Glomerular visceral epithelial cell (primary cell): ENCODE measurements at regions not wholly inside any gene's neighbourhood (a gene's known extent, or its start where the extent isn't known, plus 50 kb on each side); places are given as distances from the start of the nearest gene placed in this dataset.

Experiments
- DNase-seq: peaks from one replicate; pipeline ENCODE4 v3.0.0-alpha.2; 2016; ENCODE audit errors: extremely low spot score

DNA sequence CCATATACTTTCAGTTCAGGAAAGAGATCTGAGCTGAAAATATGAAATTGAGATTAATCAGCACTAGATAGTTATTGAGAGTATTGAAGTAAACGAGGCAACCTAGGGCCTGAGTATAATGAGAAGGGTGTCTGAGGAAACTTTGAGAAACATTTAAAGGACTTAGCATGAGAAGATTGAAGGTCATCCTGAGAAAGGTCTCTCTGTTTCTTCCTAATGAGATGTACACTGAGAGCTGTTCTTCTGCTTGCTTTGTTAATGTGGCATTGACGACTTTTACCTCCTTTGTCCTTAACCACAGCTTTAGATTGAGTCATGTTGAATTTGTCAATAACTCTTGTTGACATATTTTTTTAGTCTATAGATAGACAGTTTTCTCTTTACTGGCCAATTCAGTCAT lies 145.1 kb upstream of the ACTBL2 start:
- DNase-seq, result no peak

DNA sequence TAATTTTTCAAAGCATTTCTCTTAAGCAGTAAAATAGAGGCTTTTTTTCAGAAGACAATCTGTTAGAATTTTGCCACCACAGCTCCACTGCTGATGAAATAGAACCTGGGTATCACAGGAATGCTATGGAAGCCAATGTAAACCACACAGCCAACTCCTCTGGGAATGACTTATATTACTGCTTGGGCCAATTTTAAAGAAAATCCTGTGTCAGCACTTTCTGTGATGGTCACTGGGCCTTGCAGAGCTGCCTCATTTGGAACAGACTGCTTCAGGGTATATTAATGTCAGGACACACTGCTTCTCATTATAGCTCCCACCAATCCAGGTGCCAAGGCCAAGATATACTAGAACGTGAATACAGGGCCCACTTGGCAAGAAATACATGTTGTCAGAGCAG lies 144.1 kb upstream of the ACTBL2 start:
- DNase-seq, result no peak

DNA sequence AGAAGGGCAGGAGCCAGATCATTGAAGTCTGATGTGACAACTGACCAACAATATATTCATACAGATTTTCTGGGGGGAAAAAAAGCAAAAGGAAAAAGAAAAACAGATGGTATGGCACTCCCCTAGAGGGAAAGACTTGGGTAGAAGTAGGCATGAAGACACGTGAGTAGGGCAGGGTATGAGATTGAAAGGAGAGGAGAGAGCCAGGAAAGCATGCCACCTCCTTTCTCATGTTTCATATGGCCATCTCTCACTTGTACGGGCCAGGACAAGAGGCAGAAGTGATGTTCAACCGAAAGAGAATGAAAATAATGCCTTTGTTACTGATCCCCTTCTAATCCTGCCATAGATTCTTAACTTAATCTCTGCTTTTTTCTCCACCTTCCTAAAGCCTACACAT lies 139.0 kb upstream of the ACTBL2 start:
- no peak for DNase-seq

DNA sequence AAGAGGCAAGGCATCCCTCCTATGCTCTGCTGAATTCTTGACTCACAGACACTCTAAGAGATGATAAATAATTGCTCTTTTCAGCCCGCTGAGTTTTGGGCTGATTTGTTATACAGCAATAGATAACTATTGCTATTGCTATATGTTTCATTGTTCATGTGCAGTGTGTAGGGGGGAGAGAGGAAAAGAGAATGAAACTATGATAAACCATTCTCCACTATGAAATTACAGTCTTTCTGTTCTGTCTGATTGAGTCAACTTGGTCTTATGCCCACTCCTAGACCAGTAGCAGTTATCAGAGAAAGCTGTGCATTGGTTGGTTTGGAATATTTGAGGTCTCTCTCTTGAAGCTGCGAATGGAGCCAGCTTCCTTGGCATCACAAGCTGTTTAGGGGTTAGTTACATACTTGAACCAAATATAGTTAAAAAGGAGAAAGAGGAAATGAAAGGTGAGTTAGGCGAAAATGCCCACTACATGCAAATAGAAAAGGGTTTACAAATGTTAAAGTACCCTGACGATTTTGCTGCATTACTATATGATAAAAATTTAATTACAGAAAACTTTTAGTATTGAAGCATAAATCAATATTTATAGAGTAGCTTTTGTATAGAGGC lies 136.3 kb upstream of the ACTBL2 start:
- DNase-seq, result no peak

DNA sequence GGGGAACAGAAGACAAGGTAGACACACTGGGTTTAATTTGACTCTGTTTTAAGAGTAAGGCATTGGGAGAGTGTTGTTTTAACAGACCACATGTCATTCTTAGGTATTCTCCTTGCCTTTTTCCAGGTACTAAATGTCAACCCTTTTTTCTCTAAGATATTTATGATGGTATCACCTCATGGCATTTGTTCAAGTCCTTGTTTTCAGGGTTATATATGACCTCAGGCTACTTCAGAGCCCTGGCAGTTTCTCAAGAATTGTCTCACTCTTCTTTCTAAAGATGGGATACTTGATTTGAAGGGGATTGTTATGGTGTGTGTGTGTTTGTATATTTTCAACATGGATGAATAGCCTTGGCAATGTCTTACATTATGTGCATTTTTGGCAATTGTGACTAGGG lies 131.1 kb upstream of the ACTBL2 start:
- DNase-seq, result no peak

DNA sequence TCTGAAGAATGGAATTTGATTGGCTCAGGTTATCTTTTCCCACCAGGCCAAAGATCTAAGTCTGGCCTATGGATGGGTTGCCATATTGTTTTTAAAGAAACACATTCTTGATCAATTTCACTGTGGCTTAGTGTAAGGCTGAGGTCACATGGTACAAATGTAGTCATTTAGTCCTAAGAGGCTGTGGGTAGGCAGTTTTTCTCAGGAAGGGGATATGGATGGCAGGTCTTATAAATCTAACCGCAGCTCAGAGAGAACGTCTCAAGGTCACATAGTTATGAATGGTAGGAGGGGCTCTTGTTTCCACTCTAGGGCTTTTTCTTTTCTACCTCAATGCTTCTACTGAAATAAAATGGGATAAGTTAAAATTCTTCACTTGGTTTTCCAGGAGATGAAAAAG lies 128.6 kb upstream of the ACTBL2 start:
- no peak for DNase-seq

DNA sequence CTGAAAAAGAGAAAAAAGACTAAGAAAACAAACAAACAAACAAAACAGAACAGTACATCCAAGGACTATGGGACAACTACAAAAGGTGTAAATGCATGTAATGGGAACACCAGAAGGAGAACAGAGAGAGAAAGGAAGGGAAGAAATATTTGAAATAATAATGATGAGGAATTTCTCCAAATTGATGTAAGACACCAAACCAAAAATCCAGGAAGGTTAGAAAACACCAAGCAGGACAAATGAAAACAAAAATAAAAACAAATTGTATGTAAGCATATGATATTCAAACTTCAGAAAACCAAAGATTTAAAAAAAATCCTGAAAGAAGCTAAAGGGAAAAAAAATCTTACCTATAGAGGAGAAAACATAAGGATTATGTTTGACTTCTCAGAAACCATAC lies 125.9 kb upstream of the ACTBL2 start:
- no peak for DNase-seq

DNA sequence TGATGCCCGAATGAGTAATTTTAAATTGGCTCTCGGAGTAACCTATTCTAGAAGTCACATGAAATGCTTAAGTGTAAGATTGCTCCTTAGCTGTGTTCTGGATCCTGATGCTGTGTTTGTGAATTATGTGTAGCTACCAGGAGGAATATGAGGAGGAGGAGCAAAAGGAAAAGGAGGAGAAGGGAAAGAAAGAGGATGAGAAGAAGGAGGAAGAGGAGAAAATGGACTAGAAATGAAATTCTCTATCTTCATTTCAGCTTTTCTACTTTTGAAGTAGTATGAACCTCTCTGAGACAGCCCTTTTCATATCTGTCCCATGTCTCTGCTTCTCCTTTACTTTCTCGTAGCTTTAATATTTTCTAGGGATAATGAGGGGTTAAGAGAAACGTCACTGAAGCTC lies 119.4 kb upstream of the ACTBL2 start:
- DNase-seq, result no peak

DNA sequence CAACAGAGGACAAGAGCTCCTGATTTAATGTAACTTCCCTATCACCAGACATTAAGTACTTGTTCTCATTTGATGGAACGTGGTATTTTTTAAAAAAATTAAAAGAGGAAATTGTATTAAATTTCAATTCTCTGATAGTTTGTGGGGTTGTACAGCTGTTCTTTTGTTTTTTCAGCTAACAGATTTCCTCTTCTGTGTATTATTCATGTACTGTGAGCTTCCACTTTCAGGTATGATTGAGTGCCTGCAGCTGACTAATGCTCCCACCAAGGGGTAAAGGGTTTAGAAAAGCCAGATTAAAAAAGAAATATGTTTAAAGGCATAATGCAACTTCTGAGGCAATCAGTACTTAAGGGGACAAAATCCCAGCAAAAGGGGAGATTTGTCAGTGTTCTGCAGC lies 117.7 kb upstream of the ACTBL2 start:
- DNase-seq, result peak; percentile 6

DNA sequence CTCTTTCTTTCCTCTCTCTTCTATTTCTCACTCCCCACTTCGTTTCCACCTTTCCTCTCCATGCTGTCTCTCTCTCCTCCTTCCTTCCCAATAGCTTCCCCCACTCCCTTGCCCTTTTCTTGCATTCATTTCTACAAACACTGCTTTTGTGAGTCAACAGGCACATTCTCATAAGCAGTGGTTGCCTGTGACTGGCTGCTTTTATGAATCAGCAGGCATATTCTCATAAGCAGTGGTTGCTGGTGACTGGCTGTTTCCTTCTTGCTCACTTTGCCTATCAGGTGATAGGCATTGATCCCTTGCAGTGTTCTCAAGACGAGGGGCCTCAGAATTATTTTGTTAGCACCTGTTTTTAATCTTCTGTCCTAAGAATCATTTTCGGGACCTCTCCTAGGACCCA lies 116.1 kb upstream of the ACTBL2 start:
- peak; percentile 46 for DNase-seq

DNA sequence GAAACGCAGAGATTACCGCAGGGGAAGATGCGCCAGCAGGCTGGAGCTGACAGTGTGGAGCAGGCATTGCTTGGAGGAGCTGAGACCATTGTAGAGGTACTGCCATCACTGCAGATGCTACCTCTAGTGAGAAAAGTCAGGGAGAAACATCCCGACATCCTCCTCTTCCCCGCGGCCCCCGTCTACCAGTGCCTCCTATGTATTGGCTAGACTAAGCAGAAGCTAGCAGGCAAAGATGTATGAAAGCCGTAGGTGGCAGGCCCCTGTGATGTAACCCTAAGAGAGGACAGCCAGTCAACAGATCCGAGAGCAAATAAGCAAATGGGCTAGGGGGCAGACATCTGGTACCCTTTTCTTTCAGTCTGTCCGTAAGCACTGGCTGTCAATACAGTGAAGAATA lies 115.5 kb upstream of the ACTBL2 start:
- DNase-seq, result no peak

DNA sequence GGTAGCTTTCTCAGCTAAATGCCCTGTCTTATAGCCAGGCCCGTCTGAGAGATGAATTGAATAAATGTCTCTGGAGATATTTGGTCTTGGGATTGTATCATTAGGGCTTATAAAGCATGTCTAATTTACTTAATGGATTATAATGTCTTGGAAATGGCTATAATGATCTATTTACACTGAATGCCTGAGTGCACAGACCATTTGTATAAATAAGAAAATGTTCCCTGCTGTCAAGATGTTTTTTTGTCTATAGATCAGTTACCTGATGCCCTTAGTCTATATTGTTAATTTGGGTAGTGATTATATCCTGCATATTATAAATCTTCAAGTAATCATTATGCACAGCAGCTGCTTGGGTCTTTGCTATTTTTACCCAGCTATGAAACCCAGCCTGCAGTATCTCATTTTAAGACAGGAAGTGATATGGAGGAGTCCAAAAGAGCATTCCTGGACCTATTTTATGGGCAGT lies 112.9 kb upstream of the ACTBL2 start:
- no peak for DNase-seq

DNA sequence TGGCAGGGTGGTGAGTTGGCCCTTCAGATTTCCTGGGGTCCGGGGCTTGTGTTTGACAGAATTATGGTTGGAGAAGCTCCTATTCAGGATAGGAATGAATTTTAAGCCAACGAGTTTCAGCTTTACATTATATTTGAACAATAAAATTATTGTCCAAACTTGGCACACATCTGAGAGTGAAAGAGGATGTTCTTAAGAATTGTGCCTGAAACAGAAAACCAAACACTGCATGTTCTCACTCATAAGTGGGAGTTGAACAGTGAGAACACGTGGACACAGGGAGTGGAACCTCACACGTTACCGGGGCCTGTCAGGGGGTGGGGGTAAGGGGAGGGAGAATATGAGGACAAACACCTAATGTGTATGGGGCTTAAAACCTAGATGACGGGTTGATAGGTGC lies 111.8 kb upstream of the ACTBL2 start:
- DNase-seq, result no peak

DNA sequence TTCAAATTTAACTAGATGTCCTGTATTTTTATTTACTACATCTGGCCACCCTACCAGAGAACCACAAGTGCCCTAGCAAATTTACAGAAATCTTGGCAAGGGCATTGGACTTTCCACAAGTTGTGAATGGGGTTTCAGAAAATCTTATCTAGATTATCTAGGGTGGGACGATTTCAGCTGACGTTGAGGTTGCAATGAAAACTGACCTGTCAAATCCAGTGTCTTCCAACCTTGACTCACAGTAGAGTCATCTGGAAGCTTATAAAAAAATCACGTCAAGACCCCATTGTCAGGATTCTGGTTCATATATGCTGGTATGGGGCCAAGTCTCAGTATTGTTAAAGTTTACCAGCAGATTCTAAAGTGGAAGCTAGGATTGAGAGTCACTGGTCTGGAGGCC lies 109.6 kb upstream of the ACTBL2 start:
- DNase-seq, result no peak

DNA sequence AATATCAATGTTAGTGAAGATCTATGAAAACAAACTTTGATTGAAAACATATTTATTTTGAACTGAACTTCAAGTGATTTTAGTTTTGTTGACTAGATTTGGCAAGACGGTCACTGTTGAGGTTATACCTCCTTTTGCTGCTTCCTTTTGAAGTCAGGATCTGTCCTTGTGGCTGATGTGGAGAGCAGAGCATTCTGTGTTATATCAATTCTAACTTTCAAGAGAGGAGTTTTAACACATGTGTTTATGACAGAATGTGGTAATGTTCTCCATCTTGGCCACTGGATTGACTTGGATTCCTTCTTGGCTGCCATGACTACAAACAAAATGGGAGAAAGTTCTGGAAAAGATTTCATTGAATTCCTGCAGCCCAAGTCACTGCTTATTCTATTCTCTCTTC lies 104.0 kb upstream of the ACTBL2 start:
- DNase-seq, result no peak

DNA sequence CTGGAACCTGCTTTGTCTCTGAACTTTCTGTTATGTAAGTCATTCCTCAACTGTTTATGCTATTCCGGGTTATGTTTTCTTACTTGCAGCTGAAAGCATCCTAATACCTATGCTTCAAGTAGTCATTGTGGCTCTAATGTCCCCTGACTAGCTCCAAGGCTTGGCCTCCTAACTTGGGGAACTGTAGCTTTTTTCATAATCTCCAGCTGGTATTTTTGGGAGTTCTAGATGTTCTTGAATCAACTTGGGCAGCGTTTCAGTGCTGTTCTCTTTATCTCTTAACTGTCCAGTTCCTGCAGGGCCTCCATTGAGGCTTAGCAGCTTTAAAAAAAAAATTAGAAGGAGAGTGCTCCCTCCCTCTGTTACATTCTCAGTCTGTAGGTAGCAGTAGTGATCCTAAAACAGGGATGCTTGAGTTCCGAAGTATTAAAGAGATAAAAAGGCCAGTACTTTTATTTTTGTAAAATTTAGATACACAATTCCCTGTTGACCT lies 100.0 kb upstream of the ACTBL2 start:
- no peak for DNase-seq

DNA sequence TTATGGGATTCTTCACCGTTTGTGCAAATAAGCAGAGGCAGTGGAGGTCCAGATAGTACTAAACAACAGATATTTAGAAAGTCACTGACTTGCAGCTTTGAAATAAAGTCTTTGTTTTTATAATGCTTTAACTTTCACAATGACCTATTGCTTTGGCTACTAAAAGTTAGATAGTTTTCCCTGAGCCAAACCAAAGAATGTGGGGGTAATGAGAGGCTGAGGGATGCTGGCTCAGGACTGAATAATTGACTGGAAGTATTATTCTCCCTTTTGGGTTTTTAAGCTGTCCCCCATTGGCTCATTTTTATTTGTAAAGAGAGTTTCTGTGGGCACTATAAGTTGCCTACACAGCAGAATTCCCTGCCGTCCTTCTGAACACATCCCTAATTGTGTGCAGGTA lies 99.2 kb upstream of the ACTBL2 start:
- DNase-seq, result no peak

DNA sequence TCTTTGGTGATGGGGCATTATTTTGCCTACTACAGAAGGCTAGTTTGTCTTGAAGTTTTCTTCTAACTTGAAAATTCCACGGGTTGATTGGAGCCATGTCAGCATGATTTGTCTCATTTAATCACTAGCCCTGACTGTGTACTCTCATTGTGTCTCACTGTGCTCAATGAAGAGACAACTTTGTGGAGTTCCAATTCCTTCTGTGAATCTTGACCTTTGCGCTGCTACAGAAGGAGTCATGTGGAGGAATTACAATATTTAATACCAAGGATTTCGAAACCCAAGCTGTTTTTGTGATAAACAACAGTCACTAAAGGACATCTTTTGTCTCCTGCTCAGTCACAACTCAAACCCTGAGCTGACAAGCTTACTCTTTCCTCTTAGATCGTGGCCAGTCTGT lies 98.6 kb upstream of the ACTBL2 start:
- no peak for DNase-seq

DNA sequence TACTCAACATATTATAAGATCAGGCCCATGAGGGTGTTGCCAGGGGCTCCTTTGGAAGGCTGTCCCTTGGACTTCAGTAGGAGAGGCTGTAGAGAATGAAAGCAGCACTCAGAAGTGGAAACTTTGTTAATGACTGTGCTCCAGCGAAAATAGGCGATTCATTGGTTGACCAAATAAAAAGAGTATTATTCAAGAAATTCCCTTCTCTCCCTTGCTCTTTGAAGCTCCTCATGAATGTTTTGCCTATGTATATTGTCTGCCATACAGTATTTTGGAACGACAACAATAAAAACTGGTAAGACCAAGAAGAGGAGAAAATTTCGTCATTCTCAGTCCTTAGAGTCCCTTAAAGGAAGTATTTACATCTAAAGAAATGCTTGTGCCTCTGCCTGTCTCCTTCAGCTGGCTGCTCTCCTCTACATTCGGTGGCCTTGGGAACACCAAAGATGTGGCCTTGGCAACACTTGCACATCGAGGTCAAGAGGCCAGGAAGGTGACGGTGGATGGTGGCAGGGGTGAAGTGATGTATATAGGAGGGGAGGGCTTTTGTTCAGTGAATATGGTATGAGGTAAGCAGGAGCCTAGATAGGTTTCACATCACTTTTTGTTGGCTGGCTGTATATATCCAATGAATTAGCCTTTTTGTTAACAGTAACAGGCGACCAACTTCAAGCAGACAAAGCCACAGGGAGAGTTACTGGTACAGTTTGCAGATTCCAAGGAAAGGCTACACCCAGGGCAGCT lies 95.0 kb upstream of the ACTBL2 start:
- no peak for DNase-seq

DNA sequence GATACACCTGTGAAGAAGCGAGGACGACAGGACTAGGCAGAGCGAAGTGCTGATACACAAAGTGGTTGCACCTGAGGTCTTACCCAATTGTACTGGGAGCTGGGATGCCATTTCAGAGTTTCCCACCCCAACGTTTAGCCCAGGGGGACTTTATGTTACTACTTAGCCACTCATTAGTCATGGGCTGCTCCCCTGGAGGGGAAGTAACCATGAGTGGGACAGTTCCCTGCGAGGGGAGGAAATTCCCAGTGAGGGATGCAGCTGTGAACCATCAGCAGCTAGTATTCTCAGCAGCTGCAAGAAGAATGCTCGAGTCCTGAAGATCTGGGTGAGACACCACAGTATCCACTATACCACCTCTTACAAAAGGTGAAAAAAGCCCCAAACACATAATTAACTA lies 93.7 kb upstream of the ACTBL2 start:
- no peak for DNase-seq

DNA sequence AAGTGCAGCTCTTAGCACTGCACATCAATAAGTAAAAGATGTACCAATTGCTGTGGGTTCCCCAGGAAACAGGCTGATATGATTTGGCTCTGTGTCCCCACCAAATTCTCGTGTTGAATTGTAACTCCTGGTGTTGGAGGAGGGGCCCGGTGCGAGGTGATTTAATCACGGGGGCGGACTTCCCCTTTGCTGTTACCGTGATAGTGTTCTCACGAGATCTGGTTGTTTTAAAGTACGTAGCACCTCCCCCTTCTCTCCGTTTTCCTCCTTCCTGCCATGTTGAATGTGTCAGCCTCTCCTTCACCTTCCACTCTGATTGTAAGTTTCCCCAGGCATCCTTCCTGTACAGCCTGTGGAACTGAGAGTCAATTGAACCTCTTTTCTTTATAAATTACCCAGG lies 93.2 kb upstream of the ACTBL2 start:
- no peak for DNase-seq

DNA sequence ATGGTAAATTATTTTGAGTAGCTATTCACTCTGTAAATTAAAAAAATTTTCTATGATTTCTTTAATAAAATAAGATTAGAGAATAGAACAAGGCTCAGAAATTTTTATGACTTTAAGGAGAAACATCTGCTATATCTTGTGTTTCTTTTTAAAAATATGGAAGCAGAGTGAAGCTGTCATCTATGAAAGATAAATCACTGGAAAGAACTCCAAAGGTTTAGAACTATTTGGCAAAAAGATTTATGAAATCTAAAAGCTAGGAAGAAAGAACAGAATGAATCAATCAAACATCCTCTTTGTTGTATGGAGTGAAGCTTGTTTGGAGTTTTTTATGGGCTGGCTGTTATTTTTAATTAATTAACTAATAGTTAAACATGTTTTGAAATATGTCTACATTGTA lies 89.8 kb upstream of the ACTBL2 start:
- DNase-seq, result no peak

DNA sequence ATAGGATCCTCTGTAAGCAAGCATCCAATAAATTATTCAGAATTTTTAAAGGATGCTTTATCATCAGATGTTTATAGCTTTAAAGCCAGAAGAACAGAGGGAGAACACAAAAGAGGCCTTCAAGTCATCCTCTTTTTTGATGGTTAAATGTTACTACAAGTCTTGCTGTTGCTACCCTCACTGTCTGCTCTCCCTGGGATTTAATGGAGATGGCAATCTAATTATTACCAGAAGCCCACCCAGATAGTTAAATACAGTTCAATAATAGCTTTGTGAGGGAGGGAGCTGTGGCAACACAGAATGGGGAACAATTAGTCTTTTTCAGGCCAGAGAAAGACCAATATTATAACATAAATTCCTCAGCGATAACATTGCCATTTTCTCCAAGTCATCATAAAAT lies 87.0 kb upstream of the ACTBL2 start:
- no peak for DNase-seq

DNA sequence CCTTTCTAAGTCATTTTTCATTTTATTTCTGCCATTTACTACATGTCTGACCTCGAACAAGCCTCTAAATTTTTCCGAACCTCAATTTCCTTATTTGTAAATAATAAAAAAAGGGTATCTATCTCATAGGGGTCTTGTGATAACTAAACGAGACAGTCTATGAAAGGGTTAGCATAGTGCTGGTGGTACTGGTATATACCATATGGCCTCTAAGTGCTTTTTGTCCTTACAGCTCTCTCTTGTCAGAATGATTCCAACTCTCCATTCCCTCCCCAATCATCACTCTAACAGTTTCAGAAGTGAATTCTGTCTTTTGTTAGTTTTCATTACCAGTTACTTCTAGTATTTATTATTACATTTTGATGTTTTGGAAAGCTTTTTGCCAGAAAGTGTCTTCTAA lies 85.5 kb upstream of the ACTBL2 start:
- DNase-seq, result no peak
